ENCODE measurements at regions not wholly inside any gene's neighbourhood (a gene's known extent, or its start where the extent isn't known, plus 50 kb on each side); places are given as distances from the start of the nearest gene placed in this dataset.
"Not testable (repeated sequence)": the region's sequence is repeated elsewhere in the genome, so short reads cannot be mapped to it uniquely, and the experiment has no call there.

- DNase-seq (ENCODE audit: low spot score), result no peak
These were observed 157.9 kb upstream of the TAS2R1 start for GRCh38 chr5:9787861-9788600.

- no peak for DNase-seq (ENCODE audit: low spot score)
These were observed 156.5 kb upstream of the TAS2R1 start for GRCh38 chr5:9786380-9787360.

GRCh38 chr5:9785751-9786150, 155.6 kb upstream of the TAS2R1 start:
- no peak for DNase-seq (ENCODE audit: low spot score)

- no peak for DNase-seq (ENCODE audit: low spot score)
These were observed 154.1 kb upstream of the TAS2R1 start for GRCh38 chr5:9784231-9784630.

GRCh38 chr5:9782826-9783560, 152.8 kb upstream of the TAS2R1 start:
- no peak for DNase-seq (ENCODE audit: low spot score)

- no peak for DNase-seq (ENCODE audit: low spot score)
These were observed 151.7 kb upstream of the TAS2R1 start for GRCh38 chr5:9781890-9782289.

- no peak for DNase-seq (ENCODE audit: low spot score)
These were observed 151.1 kb upstream of the TAS2R1 start for GRCh38 chr5:9781275-9781674.

- no peak for DNase-seq (ENCODE audit: low spot score)
These were observed 150.3 kb upstream of the TAS2R1 start for GRCh38 chr5:9780501-9780900.

- DNase-seq (ENCODE audit: low spot score), result no peak
These were observed 146.4 kb upstream of the TAS2R1 start for GRCh38 chr5:9776525-9776924.

GRCh38 chr5:9775339-9775738, 145.2 kb upstream of the TAS2R1 start:
- no peak for DNase-seq (ENCODE audit: low spot score)

GRCh38 chr5:9774472-9775079, 144.4 kb upstream of the TAS2R1 start:
- no peak for DNase-seq (ENCODE audit: low spot score)

GRCh38 chr5:9771079-9771478, 140.9 kb upstream of the TAS2R1 start:
- no peak for DNase-seq (ENCODE audit: low spot score)

- no peak for DNase-seq (ENCODE audit: low spot score)
These were observed 136.4 kb upstream of the TAS2R1 start for GRCh38 chr5:9766581-9766980.

- no peak for DNase-seq (ENCODE audit: low spot score)
These were observed 135.4 kb upstream of the TAS2R1 start for GRCh38 chr5:9765419-9766140.

- no peak for DNase-seq (ENCODE audit: low spot score)
These were observed 131.6 kb upstream of the TAS2R1 start for GRCh38 chr5:9761706-9762105.

GRCh38 chr5:9752670-9753069, 122.5 kb upstream of the TAS2R1 start:
- DNase-seq (ENCODE audit: low spot score), result not testable (repeated sequence)

- DNase-seq (ENCODE audit: low spot score), result no peak
These were observed 113.4 kb upstream of the TAS2R1 start for GRCh38 chr5:9743507-9743906.

GRCh38 chr5:9742848-9743247, 112.7 kb upstream of the TAS2R1 start:
- no peak for DNase-seq (ENCODE audit: low spot score)

GRCh38 chr5:9739135-9739534, 109.0 kb upstream of the TAS2R1 start:
- DNase-seq (ENCODE audit: low spot score), result no peak

- no peak for DNase-seq (ENCODE audit: low spot score)
These were observed 107.1 kb upstream of the TAS2R1 start for GRCh38 chr5:9737265-9737664.

- no peak for DNase-seq (ENCODE audit: low spot score)
These were observed 103.3 kb upstream of the TAS2R1 start for GRCh38 chr5:9733486-9733885.
